Activated naive CD4-positive, alpha-beta T cell treated with anti-CD3 and anti-CD28 coated beads, Interleukin-2, amount 50 U/mL, for 16 hours (primary cell): ENCODE measurements at regions not wholly inside any gene's neighbourhood (a gene's known extent, or its start where the extent isn't known, plus 50 kb on each side); places are given as distances from the start of the nearest gene placed in this dataset.
"Not testable (repeated sequence)": the region's sequence is repeated elsewhere in the genome, so short reads cannot be mapped to it uniquely, and the experiment has no call there.

Experiments used
- DNase-seq: peaks from one replicate; pipeline ENCODE4 v3.0.0-alpha.2; 2020

GRCh38 chr6:100322886-100323285 is 141.8 kb downstream of the SIM1 start:
- DNase-seq, result no peak

GRCh38 chr6:100320686-100321085 is 144.0 kb downstream of the SIM1 start:
- DNase-seq, result no peak

DNA sequence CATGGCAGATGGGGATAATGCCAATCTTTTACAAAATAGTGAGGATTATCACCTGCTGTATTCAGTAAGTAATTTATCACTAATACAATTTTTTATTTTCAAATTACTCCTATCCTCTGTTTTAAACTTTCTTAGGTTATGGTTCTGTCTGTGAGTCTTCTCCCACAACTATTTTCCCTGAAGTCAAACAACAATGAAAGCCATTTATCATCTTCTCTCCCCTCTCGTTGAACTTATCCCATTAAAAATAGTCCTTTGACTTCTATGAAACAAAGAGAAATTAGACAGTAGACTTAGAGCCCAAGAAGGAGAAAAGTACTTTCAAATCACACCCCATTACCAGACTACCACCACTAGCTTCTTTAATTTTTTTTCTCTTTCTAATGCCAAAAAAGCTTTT is 147.7 kb downstream of the SIM1 start:
- no peak for DNase-seq

- no peak for DNase-seq
Observed at GRCh38 chr6:100314186-100314585, 150.5 kb downstream of the SIM1 start.

DNA sequence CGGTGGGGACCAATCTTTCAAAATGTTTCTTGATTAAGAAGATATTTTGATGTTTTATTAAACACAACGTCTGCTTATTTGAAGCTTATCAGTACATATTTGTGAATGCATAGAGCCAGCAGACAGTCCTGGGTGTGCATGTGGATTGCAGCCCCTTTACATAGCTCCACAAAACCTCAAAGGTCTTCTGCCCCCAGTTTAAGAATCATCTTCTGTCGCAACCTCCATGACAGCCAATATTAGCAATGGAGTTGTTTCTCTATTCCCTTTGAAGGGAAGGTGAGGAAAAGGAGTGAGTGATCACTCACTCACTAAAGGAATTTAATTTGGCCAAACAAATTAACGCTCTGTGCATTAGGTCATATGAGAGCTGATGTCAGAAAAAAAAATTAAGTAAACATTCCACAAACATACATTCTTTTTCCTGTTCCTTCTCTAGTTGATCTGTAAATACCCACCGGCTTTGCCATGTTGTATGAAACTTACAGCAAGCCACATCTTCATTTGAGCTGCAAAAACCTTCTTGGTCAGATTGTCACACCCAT is 152.9 kb downstream of the SIM1 start:
- no peak for DNase-seq

DNA sequence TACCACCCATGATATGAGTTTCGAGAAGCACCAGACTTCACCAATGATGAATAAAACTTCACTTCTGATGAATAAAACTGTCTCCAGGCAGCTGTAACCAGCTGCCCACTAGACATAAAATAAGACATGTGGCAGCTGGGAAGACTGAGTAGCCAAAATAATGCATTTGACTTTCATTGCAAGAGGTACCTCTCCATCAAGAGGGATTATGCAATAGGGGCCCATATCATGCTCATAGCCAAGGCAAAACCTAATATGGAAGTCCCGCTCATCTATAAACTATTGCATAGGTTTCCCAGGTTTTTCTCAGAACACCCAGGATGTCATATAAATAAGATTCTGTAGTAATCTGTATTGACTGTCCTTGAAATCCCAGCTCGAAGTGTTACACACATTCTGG is 155.5 kb downstream of the SIM1 start:
- DNase-seq, result no peak

DNA sequence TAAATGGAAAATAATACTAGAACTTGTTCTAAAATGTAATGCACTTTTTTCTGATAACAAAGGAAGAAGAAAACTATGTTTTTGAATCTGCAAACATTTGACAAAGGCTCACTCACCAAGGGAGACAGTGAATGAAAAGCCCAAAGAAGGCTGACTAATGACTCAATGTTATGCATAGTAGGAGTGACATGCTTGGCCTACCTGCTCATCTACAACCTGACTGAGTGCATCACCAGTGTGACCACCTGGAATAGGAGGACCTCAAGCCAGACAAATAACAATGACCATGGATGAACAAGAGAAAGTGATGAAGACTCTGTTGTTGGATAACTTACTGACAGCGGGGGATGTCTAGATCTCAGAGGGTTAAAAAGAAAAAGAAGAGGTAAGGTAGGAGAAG is 157.2 kb downstream of the SIM1 start:
- no peak for DNase-seq

- no peak for DNase-seq
Observed at GRCh38 chr6:100305209-100305869, 159.4 kb downstream of the SIM1 start.

DNA sequence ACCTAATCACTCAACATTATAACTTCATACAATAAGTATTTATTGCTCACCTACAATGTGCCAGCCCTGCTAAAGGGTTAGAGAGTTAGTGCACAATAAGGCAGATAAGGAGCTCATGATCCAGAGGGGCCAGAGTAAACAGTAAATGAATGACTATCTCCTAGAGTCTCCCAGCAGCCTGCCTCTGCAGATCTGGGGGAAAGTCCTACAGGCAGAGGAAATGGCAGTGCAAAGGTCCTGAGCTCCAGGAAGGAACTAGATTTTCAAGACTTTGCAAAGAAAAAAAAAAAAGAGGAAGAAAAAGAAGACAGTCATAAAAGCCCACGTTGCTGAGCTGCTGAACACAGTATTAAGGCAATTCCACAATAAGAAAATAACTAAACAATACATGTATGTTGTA is 160.1 kb downstream of the SIM1 start:
- DNase-seq, result no peak

DNA sequence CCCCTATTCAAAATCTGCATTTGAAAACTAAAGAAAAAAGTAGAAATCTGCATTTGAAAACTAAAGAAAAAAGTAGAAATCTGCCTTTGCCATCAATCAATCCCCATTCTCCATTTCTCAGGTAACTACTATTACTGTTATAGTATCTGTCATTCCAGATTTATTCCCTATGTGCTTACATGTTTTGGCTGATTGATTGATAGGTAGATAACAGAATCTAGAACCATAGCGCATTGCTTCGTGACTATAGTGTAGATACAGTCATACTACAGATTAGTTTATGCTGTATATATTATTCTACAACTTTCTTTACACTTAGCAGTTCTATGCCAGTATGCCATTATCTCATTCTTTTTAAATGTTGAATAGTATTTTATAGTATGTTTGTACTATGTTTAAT is 163.0 kb downstream of the SIM1 start:
- DNase-seq, result no peak

DNA sequence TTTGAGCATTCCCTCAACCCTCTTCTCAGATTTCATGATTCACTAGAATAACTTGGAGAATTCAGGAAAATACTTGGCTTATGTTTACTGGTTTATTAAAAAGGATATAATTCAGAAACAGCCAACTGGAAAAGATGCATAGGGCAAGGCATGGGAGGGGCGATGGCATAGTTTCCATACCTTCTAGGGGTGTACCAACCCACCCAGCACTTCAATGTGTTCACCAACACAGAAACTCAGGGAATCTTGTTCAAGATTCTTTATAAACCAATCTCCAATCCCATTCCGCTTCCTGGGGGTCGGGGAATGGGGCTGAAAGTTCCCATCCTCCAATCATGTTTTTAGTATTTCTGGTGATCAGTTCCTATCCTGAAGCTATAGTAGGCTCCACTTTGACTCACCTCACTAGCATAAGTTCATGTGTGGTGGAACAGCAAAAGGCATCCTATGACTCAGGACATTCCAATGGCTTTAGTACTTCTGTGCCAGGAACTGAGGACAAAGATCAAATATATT is 164.4 kb downstream of the SIM1 start:
- DNase-seq, result no peak

- no peak for DNase-seq
Observed at GRCh38 chr6:100296810-100297544, 167.7 kb downstream of the SIM1 start.

GRCh38 chr6:100295172-100295571 is 169.5 kb downstream of the SIM1 start:
- DNase-seq, result not testable (repeated sequence)

DNA sequence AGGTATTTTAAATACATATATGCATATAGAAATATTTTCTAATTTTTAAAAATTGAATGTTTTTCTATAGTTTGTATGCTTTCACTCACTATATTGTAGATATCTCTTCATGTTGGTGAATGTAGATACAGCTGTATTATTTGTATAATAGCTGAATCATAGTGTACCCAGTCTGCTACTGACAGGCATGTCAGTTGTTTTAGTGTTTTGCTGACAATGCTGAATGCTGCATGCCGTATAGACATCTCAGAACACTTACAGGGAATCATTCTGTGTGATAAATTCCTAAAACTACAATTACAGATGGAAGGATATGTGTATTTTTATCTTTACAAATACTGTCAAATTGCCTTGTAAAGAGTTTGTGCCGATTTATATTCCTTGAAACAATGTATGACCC is 175.4 kb downstream of the SIM1 start:
- no peak for DNase-seq

- DNase-seq, result no peak
Observed at GRCh38 chr6:100288311-100288710, 176.4 kb downstream of the SIM1 start.

DNA sequence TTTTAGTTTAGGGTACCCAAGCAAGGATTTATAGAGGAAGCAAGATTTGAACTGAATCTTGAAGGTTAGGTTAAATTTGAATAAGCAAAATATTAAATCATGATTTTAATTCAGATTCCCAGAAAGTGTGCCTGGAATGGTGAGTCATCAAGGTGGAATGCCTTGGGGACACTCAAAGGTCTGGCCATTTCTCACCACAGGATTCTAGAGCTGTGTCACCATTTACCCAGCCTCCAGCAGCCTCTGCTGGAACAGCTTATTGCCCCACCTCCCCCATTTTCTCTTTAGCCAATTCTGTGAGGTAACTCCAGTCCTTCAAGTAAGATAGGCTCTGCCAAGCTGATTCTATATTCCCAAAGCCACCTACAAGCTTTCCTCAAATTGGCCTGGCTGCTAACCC is 181.4 kb downstream of the SIM1 start:
- no peak for DNase-seq

- no peak for DNase-seq
Observed at GRCh38 chr6:100281471-100281901, 183.2 kb downstream of the SIM1 start.

DNA sequence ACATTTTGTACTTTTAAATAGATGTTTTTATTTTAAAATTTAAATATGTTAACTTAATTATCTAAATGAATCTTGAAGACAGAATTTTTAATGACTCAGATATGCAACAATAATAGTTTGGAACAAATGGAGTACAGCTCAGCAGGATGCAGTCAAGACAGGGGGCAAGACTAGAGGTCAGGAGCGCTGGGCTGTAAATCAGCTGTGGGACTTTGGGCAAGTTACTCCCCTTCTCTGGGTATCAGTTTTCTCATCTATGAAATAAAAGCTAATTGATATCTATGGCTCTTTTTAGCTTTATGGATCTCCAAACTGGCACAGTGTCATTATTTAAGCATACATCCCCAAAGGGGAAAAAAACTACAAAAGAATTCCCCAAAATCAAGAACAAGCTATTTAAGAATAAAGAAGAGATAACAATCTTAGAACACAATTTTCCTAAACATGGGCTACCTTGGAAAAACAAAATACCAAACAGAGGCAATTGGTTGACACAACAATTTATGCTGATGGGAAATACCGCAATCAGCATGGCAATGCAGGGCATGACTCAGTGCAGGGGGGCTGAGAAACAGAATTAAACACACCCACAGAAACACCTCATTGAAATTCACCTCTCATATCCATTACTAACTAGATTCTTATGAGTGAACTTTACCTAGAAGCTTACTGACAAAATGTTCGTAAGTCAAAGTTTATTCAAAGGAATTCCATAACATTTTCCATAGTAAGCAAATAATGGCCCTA is 188.2 kb downstream of the SIM1 start:
- no peak for DNase-seq

- no peak for DNase-seq
Observed at GRCh38 chr6:100274147-100274546, 190.6 kb downstream of the SIM1 start.

GRCh38 chr6:100271625-100272024 is 193.1 kb downstream of the SIM1 start:
- DNase-seq, result no peak

DNA sequence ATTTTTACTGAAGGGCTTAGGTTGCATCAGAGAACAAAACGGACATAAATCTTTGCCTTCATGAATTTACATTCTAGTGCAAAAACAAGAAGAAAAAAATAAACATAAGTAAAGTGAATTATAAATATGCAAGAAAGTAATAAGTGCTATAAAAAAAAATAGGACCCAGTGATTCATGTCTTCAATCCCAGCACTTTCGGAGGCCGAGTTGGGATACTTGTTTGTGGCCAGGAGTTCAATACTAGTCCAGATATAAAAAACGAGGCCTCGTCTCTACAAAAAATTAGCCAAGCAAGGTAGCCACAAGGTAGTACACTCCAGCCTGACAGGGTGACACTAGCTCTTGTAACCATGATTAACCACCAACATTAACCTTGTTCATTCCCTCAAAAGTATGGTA is 193.5 kb downstream of the SIM1 start:
- no peak for DNase-seq

DNA sequence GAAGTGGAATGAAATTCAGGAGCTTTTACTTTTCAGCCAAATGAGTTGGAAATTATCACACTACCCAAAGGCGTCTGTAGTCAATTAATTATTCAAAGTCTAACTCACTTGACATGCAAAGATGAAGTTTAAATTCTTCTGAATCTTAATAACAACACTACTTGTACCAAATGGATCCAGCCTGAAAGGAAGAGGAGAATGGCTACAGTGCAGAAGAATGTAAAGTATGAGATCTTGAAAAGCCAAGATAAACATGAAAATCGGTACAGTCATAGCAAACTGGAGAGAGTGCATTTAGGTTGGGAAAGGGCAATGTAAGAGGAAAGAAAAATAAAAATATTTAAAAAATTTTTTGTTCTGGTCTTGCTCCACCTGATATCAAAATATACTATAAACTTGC is 195.5 kb downstream of the SIM1 start:
- DNase-seq, result no peak

- no peak for DNase-seq
Observed at GRCh38 chr6:100268326-100268725, 196.4 kb downstream of the SIM1 start.

GRCh38 chr6:100267721-100268123 is 197.0 kb downstream of the SIM1 start:
- DNase-seq, result no peak
